ENCODE measurements at regions not wholly inside any gene's neighbourhood (a gene's known extent, or its start where the extent isn't known, plus 50 kb on each side); places are given as distances from the start of the nearest gene placed in this dataset.

GRCh38 chr9:80883826-80884579 lies 805.3 kb downstream of the TLE1 start:
- no peak for FAIRE-seq

GRCh38 chr9:80883426-80883825 lies 805.9 kb downstream of the TLE1 start:
- no peak for FAIRE-seq

GRCh38 chr9:80881940-80882339 lies 807.4 kb downstream of the TLE1 start:
- FAIRE-seq = no peak

DNA sequence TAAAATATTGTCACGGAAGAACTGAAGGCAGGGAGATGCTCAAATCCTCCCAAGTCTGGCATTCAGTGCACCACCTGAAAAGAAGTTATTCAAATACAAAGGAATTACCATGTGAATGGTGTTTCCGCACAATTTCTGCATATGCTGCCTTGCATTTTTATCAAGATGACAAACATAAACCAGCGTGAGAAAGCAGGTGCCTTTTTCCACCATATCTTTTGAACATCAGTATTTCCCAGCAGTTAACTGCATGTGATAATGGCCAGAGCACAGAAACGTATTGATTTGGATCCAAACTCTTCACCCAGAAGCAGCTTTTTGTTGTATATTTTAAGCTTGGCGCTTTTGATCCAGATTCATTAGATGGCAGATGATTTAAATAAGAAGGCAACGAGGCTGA lies 808.0 kb downstream of the TLE1 start:
- no peak for FAIRE-seq

DNA sequence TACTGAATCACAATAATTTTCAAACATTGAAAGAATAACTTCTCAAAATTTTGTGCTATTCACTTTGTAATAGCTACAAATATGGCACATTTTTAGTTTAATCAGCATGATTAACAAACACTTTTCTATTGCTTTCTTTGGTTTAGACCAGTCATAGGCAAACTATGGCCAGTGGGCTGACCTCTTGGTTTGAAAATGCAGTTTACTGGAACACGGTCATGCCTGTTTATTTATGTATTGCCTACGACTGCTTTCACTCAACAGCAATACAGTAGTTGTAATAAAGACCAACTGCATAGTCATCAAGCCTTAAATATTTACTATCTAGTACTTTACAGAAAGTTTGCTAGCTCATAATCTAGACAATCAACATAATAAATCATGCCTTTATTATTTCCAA lies 810.8 kb downstream of the TLE1 start:
- FAIRE-seq = no peak

DNA sequence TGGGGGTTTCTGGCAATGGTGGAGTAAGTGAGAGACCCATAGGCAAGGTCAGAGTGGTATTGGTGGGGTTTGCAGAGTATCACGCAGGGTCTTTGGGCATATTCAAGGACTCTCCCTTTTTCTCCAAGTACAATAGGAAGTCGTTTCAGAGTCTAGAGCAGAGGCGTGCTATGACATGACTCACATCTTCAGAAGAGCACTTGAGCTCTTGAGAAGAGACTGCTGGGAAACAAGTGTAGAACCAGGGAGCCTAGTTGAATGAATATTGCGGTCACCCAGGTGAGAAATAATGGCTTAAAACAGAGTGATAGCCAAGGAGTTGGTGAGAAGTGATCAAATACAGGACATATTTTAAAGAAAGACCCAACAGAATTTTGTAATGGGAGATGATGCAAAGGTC lies 813.4 kb downstream of the TLE1 start:
- FAIRE-seq = no peak

GRCh38 chr9:80874276-80874675 lies 815.1 kb downstream of the TLE1 start:
- no peak for FAIRE-seq

GRCh38 chr9:80873861-80874260 lies 815.5 kb downstream of the TLE1 start:
- FAIRE-seq = no peak

GRCh38 chr9:80871596-80871995 lies 817.8 kb downstream of the TLE1 start:
- FAIRE-seq = no peak

GRCh38 chr9:80867731-80868130 lies 821.6 kb downstream of the TLE1 start:
- FAIRE-seq = no peak

DNA sequence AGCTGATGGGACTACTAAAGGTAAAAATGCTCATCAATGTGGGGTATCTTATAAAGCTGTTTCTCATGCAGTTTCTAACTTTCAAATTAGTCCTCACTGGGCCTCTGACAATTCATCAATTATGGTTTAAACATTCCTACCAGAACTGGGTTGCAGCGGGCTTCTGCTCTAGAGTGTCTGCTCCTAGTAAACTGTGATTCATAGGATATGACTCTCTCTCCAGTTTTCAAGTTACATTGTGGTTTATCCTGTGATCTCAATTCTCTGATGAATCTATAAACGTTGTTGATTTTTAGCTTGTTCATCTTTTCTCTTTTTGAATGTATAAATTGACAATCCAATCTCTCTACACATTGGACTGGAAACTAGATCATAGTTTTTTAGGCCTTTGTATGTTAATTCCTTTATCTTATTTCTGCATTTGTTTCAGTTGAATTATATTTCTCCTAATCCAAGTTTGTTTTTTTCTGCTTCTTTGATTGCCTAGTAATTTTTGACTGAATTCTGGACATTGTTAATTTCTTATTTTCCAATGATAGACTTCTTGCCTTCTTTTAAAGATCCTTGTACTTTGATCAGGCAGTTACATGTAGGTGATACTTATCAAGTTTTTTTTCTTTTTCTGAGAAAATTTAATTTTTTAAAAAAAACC lies 822.6 kb downstream of the TLE1 start:
- FAIRE-seq = no peak

GRCh38 chr9:80866121-80866520 lies 823.2 kb downstream of the TLE1 start:
- FAIRE-seq = no peak

DNA sequence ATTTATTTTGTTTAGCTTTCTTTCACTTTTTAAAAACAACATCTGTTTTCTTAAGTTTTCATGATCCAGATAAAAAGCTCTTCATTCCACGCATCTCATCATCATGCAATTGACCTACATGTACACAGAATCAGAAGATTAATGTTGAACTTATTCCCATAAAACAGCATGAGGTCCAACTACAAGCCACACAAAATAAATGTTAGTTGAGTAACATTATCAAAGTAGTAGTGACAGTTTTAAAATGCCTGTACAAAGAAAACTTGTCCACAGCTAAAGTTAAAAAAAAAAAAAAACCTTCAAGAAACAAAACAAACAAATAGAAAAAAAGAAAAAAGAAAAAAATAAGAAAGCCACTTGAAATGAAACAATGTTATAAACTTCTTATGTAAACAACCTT lies 846.3 kb downstream of the TLE1 start:
- FAIRE-seq = no peak

DNA sequence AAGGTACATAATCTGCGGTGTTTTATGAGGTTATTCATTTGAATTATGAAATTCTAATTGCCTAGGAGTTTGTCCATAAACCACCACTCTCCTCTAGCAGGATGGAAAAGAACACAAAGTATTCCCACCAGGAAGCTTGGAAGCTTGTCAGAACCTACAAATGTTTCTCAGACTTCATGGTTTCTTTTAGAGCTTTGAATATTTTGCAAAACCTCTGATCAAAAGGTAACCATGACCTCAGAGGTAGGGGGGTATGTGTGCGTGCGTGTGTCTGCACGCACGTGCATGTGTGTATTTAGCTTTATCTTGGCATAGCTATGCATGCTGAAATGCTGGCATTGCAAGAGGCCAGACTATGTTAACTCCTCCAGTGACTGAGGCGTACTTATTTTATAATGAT lies 847.0 kb downstream of the TLE1 start:
- no peak for FAIRE-seq

DNA sequence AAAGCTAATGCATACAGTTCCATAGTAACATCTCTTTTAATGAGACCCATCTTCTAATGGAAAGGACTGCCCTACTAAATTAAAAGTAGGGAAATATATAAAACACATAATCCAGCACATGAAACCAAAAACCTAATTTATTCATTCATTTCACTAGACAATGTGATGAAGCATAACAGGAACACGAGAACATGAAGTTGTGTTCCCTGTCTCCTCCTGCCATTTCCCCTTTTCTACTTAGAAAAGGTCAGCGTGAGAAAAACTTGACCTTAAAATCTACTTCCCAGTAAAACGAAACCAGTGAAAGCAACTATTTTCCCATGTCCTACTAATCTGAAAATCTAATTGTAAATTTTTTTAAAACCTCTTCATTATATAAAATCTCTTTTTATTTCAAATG lies 847.5 kb downstream of the TLE1 start:
- no peak for FAIRE-seq

- FAIRE-seq = no peak
Measured at GRCh38 chr9:80839821-80840675, 849.3 kb downstream of the TLE1 start.

GRCh38 chr9:80836013-80836412 lies 853.3 kb downstream of the TLE1 start:
- no peak for FAIRE-seq

- no peak for FAIRE-seq
Measured at GRCh38 chr9:80831751-80832150, 857.6 kb downstream of the TLE1 start.

GRCh38 chr9:80811656-80812055 lies 877.7 kb downstream of the TLE1 start:
- FAIRE-seq = no peak

DNA sequence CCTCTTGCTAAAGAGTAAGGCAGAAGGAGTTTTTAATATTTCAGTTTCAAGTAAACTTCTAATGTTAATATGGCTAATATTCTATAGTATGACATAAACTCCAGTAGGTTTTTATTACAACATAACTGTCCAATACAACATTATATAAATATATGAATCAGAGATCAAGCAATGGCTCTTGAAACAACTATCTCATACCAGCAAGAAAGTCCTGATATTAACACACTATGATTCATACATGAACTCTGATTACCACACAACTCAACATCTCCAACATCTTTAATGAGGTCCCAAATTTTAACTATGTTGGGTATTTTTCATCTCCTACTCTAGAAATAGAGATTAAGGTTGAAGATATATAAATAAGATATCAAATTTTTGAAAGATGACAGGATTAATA lies 878.3 kb downstream of the TLE1 start:
- no peak for FAIRE-seq

DNA sequence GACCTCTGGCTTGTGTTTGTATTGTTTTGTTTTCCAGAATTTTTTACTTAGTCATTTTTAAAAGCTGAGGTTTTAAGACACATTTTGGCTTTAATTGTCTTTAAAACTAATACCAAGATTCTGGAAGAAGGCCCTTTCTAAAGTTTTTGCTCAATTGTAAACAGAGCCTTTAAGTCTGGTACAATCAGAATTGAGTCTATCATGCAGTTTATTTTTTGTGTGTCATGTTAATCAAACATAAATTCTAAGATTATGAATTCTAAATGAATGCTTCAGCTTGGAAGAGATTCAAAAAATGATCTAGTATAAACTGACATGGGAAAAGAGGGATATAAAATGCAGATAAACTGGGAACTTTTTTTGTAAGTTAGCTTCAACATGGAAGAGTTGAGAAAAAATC lies 882.7 kb downstream of the TLE1 start:
- no peak for FAIRE-seq

DNA sequence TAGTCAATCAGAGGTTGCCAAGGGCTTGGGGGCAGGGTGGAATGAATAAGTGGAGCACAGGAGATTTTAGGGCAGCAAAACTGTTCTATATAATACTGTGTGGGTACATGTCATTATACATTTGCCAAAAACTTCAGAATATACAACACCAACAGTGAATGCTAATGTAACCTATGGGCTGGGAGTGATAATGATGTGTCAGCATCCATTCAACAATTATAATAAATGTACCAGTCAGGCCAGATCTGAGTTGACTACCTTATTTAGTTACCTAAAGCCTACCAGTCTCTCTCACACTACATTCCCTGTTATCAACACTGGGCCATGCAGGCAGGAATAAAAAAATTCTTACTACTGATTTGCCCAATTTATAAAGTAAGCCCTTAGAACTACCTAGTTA lies 884.5 kb downstream of the TLE1 start:
- no peak for FAIRE-seq

DNA sequence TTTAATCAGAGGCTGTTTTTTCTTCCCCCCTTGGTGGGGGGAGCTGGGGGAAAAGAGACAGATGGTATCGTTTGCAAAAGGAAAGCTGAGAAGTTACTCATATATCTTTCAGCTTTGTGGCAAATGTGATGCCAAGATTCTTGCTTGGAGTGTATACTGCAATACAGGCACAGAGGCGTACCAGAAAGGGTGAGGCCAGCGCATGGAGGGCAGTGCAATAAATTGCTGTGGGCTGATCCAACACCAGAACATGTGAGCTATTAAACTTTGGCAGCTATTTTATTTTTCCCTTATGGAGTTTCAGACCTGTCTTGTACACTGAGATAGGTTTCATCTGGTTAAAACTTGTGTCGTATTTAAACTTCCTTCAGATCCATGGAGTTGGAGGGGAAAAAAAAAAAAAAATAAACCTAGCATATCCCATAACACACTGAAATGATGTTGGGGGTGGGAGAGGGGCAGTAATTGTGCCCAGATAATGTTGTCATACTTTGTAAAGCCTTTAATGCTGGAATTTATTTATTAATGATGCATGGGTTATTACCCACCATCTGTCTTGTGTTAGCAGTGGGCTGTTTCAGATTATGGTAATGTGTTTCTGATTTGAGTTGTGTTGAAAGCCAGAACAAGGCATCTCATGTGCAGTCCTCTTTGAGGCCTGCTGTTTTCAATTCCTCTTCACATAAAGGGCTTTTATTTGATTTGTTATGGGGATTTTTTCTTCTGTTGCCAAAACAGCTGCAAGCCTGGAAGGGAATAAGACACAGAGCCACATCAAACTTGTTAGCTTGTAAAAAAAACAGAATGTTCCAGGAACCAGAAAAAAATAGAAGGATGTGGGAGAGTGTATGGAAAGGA lies 891.3 kb downstream of the TLE1 start:
- no peak for FAIRE-seq
